ENCODE measurements at regions not wholly inside any gene's neighbourhood (a gene's known extent, or its start where the extent isn't known, plus 50 kb on each side); places are given as distances from the start of the nearest gene placed in this dataset.

DNA sequence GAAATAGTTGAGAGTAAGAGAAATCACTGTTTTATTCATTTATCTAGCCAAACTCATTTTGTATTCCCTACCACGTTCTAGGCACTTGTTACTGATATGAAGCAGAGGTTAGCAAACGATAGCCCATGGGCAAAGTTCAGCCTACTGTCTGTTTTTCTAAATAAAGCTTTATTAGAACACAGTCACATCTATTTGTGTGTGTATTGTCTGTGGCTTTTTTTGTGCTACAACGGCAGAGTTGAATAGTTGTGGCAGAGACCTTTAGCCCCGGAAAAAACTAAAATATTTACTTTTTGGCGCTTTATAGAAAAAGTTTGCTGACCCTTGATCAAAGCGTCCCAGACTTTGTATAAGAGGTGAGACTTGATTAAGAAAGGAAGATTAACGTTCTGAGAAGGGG lies 289.1 kb upstream of the CFAP20DC start:
- DNase-seq (ENCODE audit: low read depth): no peak

DNA sequence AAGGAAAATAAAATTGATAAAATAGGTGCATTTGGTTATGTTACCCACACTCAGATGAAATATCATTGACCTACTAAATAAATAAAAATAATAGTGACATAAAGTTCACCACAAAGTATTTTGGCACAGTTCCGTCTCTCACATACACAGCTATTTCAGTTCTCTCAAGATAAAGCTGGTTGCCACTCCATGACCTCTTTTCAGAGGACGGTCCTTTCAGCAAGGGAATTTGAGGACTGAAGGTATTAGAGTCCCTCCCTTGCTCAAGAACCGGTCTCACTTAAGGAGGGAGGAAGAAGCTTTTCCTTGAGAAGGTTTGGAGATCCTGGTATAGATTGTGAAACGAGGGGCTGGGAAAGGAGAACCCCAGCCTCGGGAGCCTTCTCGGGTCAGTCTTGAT lies 285.5 kb upstream of the CFAP20DC start:
- DNase-seq (ENCODE audit: low read depth): no peak

DNA sequence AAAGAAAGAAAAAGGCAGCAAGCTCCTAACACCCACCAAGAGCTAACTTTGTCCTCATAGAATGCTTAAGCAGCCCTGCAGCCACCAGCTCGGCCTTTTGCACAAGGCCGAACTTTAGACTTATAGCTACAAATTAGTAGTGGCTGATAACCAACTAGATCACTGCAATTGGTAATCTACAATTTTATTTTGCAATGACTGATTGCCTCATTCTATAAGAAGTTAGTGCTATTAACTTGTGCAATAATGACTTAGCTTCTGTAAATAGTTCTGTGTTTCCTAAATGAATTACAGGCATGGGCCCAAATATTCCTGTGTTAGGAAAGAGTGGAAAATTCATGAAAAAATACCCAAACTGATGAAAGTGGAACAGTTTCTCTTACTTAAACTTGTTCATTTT lies 284.8 kb upstream of the CFAP20DC start:
- no peak for DNase-seq (ENCODE audit: low read depth)

DNA sequence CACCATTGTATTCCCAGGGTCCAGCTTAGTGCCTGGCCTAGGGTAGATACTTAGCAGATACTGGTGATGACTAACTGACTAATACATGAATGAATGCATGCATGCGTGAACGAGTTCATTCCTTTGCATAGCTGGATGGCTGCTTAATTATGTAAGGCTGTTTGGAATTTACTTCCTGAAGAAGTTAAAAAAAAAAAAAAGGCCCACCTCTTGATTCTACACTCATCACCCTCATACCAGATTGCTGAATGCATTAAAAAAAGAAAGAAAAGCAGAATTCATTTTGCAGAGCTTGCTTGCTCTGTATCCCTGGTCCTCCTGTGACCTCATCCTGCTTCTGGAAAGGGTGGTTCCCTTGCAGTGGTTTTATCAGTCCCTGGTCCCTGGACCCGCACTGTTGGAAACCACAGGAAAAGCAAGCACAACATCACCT lies 277.6 kb upstream of the CFAP20DC start:
- DNase-seq (ENCODE audit: low read depth): no peak

GRCh38 chr3:59326246-59327024 lies 276.6 kb upstream of the CFAP20DC start:
- DNase-seq (ENCODE audit: low read depth): no peak

- DNase-seq (ENCODE audit: low read depth): no peak
Observed at GRCh38 chr3:59321881-59322540, 272.2 kb upstream of the CFAP20DC start.

GRCh38 chr3:59320080-59320479 lies 270.3 kb upstream of the CFAP20DC start:
- no peak for DNase-seq (ENCODE audit: low read depth)

- no peak for DNase-seq (ENCODE audit: low read depth)
Observed at GRCh38 chr3:59319442-59319841, 269.6 kb upstream of the CFAP20DC start.

DNA sequence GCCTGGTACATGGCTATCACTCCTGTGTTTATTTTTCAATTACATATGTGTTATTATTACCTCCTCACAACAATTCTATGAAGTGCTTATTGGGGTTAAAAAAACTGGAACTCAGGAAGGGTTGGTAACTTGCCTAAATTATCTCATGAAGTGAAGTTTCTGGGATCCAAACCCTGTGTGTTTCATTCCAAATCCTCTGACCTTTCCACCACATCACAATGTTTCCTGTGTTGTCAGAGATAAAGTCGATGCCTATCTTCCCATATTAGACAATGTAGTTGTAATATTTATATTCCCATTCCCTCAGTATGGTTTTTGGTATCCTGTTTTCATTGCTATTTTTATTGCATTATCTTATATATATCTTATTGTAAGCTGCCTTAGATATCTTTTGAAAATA lies 269.1 kb upstream of the CFAP20DC start:
- DNase-seq (ENCODE audit: low read depth): no peak

DNA sequence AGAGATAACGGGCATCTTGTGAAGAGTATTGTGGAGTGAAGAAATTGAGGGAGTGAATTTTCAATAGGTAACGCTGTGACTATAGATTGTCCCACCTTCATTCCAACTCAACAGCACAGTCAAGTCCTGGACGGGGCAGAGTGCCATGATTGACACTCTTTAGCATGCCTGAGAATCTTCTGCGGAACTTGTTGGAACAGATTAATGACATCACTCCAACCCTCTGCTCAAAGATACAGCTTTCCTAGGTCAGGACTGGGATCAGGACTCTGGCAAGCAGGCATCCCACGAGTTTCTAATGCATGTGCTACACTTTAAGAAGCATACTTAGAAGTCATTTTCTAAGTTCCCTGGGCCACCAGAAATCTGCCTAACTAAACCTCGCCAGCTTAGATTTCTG lies 267.6 kb upstream of the CFAP20DC start:
- no peak for DNase-seq (ENCODE audit: low read depth)

DNA sequence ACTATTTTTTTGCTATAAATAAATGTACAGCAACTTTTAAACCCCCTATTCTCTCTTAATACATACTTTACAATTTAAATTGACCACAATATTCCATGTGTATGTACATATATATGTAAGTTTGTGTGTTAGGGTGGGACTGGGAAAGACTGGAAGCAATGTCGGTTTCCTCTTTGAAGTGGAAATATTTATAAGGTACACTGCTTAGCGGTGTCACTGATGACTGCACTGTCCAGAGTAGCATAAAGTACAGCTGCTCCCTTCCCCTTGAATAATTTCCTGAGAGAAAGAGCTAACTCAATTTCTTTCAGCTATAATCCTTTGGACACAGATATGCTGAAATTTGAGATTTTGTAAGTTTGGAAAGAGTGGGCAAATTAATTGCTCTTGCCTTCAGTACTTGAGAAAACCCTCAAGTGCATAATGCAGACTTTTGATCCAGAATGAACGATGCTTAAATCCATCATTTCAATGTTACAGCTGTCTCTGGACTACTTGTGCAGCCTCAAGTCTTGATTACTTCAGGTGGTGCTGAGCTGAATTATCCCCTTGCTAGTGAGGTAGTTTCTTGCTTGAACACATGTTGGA lies 267.0 kb upstream of the CFAP20DC start:
- DNase-seq (ENCODE audit: low read depth): no peak

DNA sequence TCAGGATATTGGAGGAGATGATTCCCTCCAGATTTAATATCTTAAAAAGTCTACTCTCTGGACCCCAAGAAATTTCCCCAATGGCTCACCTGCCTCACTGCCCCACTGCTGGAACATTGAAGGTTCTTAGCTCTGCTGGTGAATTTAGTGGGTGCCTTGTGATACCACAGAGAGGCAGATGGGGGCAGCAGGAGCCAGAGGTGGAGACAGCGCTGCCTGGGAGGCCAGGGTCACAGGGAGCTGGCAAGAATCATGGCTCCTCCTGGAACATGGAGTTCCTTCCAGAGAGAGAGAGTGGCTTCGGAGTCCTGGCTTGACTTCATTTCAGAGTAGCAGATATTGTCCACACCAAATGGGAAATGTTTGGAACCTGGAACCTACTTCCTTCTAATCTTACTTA lies 263.5 kb upstream of the CFAP20DC start:
- no peak for DNase-seq (ENCODE audit: low read depth)

DNA sequence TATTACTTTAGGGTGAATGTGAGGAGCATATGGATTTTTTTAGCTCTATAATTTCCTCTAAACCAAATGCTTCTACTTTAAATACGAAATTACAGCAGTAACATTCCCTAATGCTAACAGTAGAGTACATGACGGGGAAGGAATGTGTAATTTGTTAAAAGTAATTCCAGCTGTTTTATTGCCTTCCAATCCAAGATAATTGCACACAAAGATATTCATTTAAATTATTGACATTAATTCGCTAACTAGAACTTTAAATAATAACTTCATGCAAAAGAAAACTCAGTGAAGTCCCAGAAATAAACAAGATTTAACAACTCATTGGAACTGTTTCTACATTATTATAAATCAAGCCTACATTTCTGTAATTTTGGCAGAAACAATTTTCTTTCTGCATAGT lies 261.4 kb upstream of the CFAP20DC start:
- no peak for DNase-seq (ENCODE audit: low read depth)

DNA sequence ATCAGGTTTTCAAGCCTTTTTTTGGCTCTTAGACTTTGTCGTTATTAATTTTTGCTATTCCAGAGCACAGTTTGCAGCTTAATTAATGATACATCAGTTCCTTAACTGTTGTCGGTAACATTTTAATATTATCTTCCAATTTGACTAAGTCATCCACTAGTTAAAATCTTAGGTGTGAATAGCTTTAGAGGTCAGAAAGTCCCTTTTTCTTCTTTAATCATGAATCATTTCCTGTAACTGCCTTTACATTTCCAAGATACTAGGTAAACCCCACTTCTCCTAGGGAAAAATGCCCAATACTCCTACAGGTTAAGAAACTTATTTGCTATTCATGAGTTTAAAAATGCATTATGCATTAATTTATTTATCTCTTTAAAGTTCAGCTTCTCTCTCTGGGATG lies 260.9 kb upstream of the CFAP20DC start:
- DNase-seq (ENCODE audit: low read depth): no peak

GRCh38 chr3:59308684-59309083 lies 258.9 kb upstream of the CFAP20DC start:
- no peak for DNase-seq (ENCODE audit: low read depth)

GRCh38 chr3:59308001-59308400 lies 258.2 kb upstream of the CFAP20DC start:
- no peak for DNase-seq (ENCODE audit: low read depth)

- no peak for DNase-seq (ENCODE audit: low read depth)
Observed at GRCh38 chr3:59306436-59306835, 256.6 kb upstream of the CFAP20DC start.

- DNase-seq (ENCODE audit: low read depth): no peak
Observed at GRCh38 chr3:59304296-59304695, 254.5 kb upstream of the CFAP20DC start.

- no peak for DNase-seq (ENCODE audit: low read depth)
Observed at GRCh38 chr3:59303452-59303851, 253.6 kb upstream of the CFAP20DC start.

DNA sequence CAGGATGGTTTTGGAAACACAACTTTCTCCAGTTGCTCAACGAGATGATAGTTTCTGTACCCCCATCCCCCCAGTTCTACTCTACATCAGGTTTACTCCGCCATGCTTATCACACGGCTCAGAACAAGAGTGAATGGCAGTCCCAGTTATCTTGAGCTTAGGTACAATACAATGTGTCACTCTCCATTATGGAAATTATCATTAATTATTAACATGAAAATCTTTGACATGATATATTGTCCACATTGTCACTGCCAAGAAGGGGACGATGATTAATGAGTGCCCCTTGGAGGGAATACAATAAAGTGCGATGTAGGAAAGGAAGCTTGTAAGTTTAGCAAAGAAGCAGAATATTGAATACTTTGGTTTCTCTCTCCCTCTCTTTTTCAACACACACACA lies 252.6 kb upstream of the CFAP20DC start:
- DNase-seq (ENCODE audit: low read depth): no peak

- no peak for DNase-seq (ENCODE audit: low read depth)
Observed at GRCh38 chr3:59300733-59301132, 250.9 kb upstream of the CFAP20DC start.

DNA sequence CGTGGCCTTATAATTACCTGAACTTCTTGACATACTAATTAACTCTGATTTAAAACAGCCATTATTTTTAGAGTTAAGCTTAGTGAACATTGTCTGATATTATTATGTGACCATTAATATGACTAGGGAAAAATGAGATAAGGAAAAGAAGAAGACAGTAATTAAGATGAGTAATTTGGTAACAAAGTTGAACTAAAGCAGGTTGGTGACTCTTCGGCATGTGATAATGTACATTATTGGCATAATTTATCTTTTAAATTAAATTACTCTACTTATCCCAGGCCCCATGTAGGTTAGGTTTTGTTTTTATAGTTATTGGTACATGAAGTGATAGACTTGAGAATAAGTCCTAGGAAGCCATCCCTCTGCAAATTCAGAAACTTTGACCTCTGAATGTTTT lies 249.7 kb upstream of the CFAP20DC start:
- DNase-seq (ENCODE audit: low read depth): no peak

GRCh38 chr3:59290358-59290757 lies 240.5 kb upstream of the CFAP20DC start:
- no peak for DNase-seq (ENCODE audit: low read depth)
